HepG2 (cell line): ENCODE measurements at regions not wholly inside any gene's neighbourhood (a gene's known extent, or its start where the extent isn't known, plus 50 kb on each side); places are given as distances from the start of the nearest gene placed in this dataset.

ENCODE experiments used
- ATF7-NPFF ChIP-seq: sonication (generic); formaldehyde crosslinking; IDR thresholded peaks from 2 replicates; pipeline ENCODE4 v1.8.1; 2023; ENCODE audit warnings: mild to moderate bottlenecking, low read depth, missing genetic modification reagents, moderate library complexity
- FOXC1 ChIP-seq: sonication (generic); formaldehyde crosslinking; IDR thresholded peaks from 2 replicates; pipeline ENCODE4 v1.8.0; 2022; ENCODE audit warnings: mild to moderate bottlenecking, missing genetic modification reagents, borderline replicate concordance
- HNRNPL ChIP-seq: fragments of 200-400 bp; formaldehyde crosslinking; IDR thresholded peaks from 2 replicates; pipeline ENCODE4 v1.6.1; 2017; ENCODE audit warnings: mild to moderate bottlenecking, low read depth, low read length
- MAZ ChIP-seq, 2 experiments: sonication (generic) in 1 of 2; formaldehyde crosslinking in 1 of 2; IDR thresholded peaks; 2 replicates each; pipeline versions ENCODE4 v1.5.0 to v1.6.1; 2012 to 2020; ENCODE audit warnings: low read depth in 2 of 2, mild to moderate bottlenecking in 2 of 2, borderline replicate concordance in 1 of 2, improper control_type of control experiment in 1 of 2, low read length in 1 of 2, missing genetic modification reagents in 1 of 2, moderate library complexity in 1 of 2
- PHF20 ChIP-seq: sonication (generic); formaldehyde crosslinking; IDR thresholded peaks from 2 replicates; pipeline ENCODE4 v1.5.0; 2020; ENCODE audit warnings: mild to moderate bottlenecking, missing genetic modification reagents
- REPIN1 ChIP-seq: sonication (generic); formaldehyde crosslinking; IDR thresholded peaks from 2 replicates; pipeline ENCODE4 v1.8.0; 2022; ENCODE audit warnings: missing genetic modification reagents, low read depth, mild to moderate bottlenecking, borderline replicate concordance
- RFX3 ChIP-seq: IDR thresholded peaks from 2 replicates; pipeline ENCODE4 v1.6.1; 2016; ENCODE audit warnings: missing biosample characterization, missing genetic modification reagents
- SAP130 ChIP-seq: IDR thresholded peaks from 2 replicates; pipeline ENCODE4 v1.6.1; 2016; ENCODE audit warnings: low read depth
- SKI ChIP-seq: fragments of 450-650 bp; IDR thresholded peaks from one replicate; pipeline ENCODE4 v1.6.1; 2018; ENCODE audit warnings: mild to moderate bottlenecking; ENCODE audit not compliant: partially characterized antibody
- SNAI1 ChIP-seq: sonication (generic); formaldehyde crosslinking; IDR thresholded peaks from 2 replicates; pipeline ENCODE4 v1.5.0; 2020; ENCODE audit warnings: mild to moderate bottlenecking, missing genetic modification reagents, borderline replicate concordance
- ZFAT ChIP-seq: sonication (generic); formaldehyde crosslinking; conservative IDR thresholded peaks from 2 replicates; pipeline ENCODE4 v1.8.1; 2023; ENCODE audit warnings: missing genetic modification reagents, inconsistent platforms
- ZFX ChIP-seq: sonication (generic); formaldehyde crosslinking; IDR thresholded peaks from 2 replicates; pipeline ENCODE4 v1.4.0; 2020; ENCODE audit warnings: mild to moderate bottlenecking, low read depth, missing genetic modification reagents, moderate library complexity
- ZFY ChIP-seq: sonication (generic); formaldehyde crosslinking; IDR thresholded peaks from 2 replicates; pipeline ENCODE4 v1.4.0; 2020; ENCODE audit warnings: missing genetic modification reagents
- ZNF180 ChIP-seq: sonication (generic); formaldehyde crosslinking; IDR thresholded peaks from 2 replicates; pipeline ENCODE4 v1.4.0; 2020; ENCODE audit warnings: low read depth, missing genetic modification reagents, borderline replicate concordance
- ZNF232 ChIP-seq: sonication (generic); formaldehyde crosslinking; IDR thresholded peaks from 2 replicates; pipeline ENCODE4 v1.4.0; 2020; ENCODE audit warnings: missing genetic modification reagents, borderline replicate concordance
- ZNF24 ChIP-seq: fragments of 450-650 bp; IDR thresholded peaks from 2 replicates; pipeline ENCODE4 v1.6.1; 2017; ENCODE audit warnings: antibody characterized with exemption, mild to moderate bottlenecking
- ZNF776 ChIP-seq: sonication (generic); formaldehyde crosslinking; IDR thresholded peaks from 2 replicates; pipeline ENCODE4 v1.4.0; 2020; ENCODE audit warnings: mild to moderate bottlenecking, missing genetic modification reagents
- ZNF800 ChIP-seq: sonication (generic); formaldehyde crosslinking; IDR thresholded peaks from 2 replicates; pipeline ENCODE4 v1.4.0; 2020; ENCODE audit warnings: missing genetic modification reagents
- TF ChIP-seq, protein P1 (sequence below): conservative IDR thresholded peaks from 2 replicates; pipeline ENCODE4 v1.6.1; 2018; ENCODE audit warnings: missing genetic modification reagents
- TF ChIP-seq, protein P2 (sequence below): sonication (generic); formaldehyde crosslinking; IDR thresholded peaks from 2 replicates; pipeline ENCODE4 v1.5.0; 2020; ENCODE audit warnings: mild to moderate bottlenecking, missing genetic modification reagents, moderate library complexity

GRCh38 chr1:161440312-161440894, 64.9 kb upstream of the FCGR2A start (continued):
- TF ChIP-seq SKI (no peak), SAP130 (CRISPR knock-in tag) (0 out of 2 replicates have a peak, but pooled peaks have one; percentile 18), ATF7-NPFF (CRISPR knock-in tag) (0 out of 2 replicates have a peak, but pooled peaks have one; percentile 20), ZNF24 (peak; percentile 84), ZNF180 (no peak), ZNF232 (0 out of 2 replicates have a peak, but pooled peaks have one; percentile 21), MAZ (IDR thresholded peaks at IDR 0.05; ENCODE audit: borderline replicate concordance, low read depth, low read length) (no peak), MAZ (CRISPR knock-in tag; IDR thresholded peaks at IDR 0.05; ENCODE audit: low read depth) (no peak), SNAI1 (peak; percentile 44; the same call in 1 of the 2 replicates), ZFY (peak; percentile 73), REPIN1 (peak; percentile 30; the same call in 1 of the 2 replicates), PHF20 (0 out of 2 replicates have a peak, but pooled peaks have one; percentile 36), ZFX (CRISPR knock-in tag) (peak; percentile 84), ZNF776 (peak; percentile 74; the same call in 1 of the 2 replicates), RFX3 (no peak), ZNF800 (0 out of 2 replicates have a peak, but pooled peaks have one; percentile 38), HNRNPL (0 out of 2 replicates have a peak, but pooled peaks have one; percentile 16), ZFAT (CRISPR knock-in tag) (no peak), FOXC1 (CRISPR knock-in tag) (0 out of 2 replicates have a peak, but pooled peaks have one; percentile 35)
- TF ChIP-seq, protein P1, sequence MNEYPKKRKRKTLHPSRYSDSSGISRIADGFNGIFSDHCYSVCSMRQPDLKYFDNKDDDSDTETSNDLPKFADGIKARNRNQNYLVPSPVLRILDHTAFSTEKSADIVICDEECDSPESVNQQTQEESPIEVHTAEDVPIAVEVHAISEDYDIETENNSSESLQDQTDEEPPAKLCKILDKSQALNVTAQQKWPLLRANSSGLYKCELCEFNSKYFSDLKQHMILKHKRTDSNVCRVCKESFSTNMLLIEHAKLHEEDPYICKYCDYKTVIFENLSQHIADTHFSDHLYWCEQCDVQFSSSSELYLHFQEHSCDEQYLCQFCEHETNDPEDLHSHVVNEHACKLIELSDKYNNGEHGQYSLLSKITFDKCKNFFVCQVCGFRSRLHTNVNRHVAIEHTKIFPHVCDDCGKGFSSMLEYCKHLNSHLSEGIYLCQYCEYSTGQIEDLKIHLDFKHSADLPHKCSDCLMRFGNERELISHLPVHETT = no peak
- TF ChIP-seq, protein P2, sequence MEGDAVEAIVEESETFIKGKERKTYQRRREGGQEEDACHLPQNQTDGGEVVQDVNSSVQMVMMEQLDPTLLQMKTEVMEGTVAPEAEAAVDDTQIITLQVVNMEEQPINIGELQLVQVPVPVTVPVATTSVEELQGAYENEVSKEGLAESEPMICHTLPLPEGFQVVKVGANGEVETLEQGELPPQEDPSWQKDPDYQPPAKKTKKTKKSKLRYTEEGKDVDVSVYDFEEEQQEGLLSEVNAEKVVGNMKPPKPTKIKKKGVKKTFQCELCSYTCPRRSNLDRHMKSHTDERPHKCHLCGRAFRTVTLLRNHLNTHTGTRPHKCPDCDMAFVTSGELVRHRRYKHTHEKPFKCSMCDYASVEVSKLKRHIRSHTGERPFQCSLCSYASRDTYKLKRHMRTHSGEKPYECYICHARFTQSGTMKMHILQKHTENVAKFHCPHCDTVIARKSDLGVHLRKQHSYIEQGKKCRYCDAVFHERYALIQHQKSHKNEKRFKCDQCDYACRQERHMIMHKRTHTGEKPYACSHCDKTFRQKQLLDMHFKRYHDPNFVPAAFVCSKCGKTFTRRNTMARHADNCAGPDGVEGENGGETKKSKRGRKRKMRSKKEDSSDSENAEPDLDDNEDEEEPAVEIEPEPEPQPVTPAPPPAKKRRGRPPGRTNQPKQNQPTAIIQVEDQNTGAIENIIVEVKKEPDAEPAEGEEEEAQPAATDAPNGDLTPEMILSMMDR = peak; percentile 71
